GM18520 (cell line): ENCODE measurements at regions not wholly inside any gene's neighbourhood (a gene's known extent, or its start where the extent isn't known, plus 50 kb on each side); places are given as distances from the start of the nearest gene placed in this dataset.

Source experiments
- ATAC-seq: cut with Tn5 transposase; IDR thresholded peaks from one replicate; pipeline ENCODE4 v1.9.1; 2021; ENCODE audit not compliant: unreplicated experiment

DNA sequence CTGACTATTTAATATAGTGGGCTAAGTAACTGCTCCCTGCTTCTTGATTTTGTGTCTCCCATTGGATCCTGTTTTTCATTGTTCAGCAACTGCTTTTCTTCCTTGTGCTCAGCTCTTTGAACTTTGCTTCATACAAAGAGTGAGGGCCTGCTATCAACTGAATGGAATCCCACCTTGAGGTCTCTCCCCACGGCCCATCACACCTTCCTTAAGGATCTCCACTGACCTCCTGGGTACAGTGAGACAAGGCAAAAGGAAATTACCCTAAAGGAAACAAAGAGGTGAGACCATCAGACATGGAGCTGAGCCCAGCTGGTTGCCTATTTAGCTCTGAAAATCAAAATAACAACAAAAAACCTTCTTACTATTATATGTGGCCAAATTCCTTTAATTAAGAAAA, 91.3 kb upstream of the RPL34 start:
- no peak for ATAC-seq

DNA sequence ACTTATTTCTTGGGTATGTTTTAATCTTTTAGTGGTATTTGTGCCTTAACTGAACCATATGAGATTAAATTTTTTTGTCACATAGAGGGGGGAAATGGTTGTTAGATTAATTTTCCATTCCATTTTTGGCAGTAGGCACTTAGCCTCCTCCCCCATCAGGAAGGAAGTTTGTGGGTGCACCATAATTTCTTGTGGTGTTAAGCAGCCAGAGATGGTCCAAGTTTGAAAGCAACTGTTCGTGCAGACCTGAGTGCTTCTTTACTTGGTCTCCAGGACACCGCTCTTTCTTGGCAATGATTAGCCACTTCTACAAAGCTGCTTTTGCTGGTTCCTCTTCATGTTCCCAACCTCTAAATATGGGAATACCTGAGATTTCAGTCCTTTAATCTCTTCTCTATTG, 92.7 kb upstream of the RPL34 start:
- ATAC-seq, result no peak

DNA sequence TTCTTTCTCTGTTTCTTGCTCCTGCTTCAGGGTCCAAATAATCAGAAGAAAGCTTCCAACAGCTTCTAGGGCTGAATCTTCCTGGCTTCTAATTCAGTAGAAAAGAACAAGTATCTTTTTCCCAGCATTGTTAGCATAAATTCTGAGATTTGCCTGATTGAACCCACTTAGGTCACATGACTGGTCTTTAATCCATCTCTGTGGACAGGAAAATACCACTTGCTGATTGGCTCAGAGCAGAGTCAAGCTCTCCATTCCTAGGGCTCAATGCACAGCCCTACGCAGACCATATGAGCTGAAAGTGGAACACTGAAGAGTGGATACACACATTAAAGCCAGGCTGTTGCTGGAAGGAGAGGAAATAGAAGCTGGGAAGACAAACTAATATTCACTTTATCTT, 99.6 kb upstream of the RPL34 start:
- ATAC-seq, result no peak

DNA sequence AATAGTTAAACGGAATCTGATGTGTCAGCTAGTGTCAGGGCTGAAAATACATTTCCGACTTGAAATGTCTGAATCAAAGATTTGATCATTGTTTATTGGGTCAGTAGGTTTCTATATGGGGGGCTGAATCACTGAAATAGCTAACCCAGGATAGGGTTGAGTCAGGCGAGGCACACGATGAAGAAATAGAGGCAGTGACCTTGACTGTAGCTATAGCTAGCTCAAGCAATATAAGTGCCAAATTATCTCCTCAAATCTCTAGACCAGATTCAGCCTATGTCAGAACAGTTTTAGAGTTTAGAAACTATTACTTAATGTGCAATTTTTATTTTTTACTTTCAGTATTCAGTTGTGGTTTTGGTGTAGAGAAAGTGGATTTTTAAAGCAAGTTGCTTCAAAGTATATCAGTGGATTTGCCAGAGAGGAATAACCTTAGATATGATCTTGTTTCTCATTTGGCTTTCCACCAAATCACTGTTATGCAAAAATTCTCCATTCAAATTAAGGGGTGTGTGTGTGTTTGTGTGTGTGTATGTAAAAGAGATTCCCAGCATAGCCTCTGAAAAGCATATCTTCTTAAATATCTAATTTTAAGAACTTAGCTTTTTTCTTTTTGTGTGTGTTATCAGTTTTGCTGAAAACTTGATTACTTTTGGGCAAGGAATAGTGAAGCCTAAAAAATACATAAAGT, 100.3 kb upstream of the RPL34 start:
- no peak for ATAC-seq

DNA sequence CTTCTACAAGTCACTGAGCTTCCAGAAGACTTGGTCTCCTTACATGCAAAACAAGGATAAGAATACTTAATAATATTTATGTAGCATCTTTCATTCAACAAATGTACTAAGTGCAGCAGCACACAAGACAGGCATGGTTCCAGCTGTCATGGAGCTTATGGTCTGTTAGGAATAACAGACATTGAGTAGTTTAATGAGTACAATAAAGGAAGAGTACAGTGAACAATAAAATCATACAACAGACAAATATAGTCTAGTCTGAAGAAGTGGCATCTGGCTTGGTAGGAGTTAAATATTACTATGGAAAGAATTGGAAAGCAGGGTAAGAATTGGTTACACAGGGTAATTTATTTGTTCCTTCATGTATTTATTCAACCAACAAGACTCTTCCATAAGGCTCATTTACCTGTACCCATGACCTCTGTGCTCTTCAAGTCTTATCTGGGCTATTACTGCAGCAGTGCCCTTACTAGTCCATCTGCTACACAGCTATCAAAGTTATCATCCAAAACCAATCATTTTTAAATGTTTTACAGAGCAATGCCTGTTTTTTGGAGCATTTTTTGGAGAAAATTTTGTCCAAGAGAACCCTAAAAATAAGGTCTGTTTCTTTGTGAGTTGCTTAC, 101.1 kb upstream of the RPL34 start:
- no peak for ATAC-seq

DNA sequence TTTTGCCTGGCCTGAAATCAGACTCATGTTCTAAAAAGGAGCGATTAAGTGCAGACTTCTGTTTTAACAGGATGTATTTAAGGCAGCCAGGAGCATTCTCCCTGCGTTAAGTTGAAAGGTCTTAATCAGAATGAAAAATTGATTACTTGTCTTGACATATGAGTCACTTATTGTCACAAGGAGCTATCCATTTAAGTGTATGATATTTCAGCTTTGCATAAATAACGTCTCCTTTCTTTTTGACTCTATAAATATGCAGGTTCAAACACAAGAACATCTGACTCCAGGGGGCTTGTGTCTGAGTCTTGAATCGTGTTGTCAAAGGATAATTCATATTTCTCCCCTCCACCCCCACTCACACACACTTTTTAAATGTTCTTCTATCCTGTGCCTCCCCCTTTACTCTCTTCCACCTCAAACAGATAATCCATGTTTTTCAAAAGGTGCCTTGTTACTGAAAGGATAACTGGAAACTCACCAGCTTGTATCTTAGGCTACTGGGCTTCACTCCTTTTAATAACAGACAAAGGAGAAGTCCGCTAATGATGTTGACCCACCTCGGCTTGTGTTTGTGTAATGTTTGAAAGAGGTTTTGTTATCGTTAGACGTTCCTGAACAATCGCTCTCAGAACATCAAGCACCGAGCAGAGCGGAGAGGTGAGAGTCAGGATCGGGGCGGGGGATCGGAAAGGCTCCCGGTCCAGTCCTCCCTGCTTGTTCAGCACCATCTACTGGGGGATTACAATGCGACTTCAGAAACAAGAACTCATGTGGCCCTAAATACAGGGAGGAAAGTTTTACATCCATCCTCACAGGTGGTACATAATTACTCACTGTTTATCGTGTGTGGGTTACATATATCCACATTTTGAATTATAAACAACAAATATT, 107.5 kb upstream of the RPL34 start:
- no peak for ATAC-seq

DNA sequence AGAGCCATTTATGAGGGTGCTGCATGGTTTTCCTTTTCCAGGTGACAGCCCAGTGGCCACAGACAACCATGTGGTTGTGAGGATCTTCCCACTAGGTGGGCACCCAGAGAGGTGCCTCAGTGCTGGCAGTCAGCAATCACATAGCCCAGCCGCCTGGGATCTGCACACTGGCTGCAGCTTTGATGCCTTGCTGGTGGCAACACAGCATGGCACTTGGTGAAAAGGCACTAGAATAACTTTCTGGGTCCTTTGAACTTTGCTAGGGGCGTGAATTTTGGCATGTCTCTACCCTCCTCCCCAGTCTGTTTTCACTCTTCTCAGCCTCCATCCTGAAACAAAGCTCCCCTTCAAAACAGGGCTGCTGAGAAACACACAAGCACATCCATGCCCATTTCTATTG, 108.8 kb upstream of the RPL34 start:
- no peak for ATAC-seq

DNA sequence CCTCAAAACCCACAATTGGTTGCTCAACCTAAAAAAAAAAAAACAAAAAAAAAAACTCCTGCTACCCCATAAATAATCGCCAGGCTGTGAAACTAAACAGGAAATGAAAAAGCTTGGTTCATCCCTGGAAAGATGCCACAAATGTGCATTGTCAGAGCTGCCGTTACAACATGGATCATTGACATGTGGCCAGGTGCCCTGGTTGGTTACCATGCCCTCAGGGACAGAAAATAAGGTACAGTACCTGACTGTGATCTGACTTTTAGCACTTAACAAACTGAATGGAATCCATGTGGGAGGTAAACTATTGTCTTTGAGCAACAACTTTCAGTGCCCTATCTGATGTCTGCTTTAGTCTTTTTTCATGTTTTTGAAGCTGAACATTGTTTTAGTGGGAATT, 118.0 kb upstream of the RPL34 start:
- no peak for ATAC-seq

DNA sequence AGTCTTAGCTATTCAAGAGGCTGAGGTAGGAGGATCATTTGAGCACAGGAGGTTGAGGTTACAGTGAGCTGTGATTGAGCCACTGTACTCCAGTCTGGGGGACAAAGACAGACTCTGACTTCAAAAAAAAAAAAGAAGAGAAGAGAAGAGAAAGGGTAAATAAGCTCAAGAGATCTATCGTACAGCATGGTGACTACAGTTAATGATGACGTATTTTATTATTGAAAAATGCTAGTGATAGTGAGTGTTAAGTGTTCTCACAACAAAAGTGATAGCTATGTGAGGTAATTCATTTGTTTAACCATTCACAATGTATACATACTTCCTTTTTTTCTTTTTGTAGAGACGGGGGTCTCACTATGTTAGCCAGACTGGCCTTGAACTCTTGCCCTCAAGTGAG, 121.5 kb upstream of the RPL34 start:
- ATAC-seq, result no peak

DNA sequence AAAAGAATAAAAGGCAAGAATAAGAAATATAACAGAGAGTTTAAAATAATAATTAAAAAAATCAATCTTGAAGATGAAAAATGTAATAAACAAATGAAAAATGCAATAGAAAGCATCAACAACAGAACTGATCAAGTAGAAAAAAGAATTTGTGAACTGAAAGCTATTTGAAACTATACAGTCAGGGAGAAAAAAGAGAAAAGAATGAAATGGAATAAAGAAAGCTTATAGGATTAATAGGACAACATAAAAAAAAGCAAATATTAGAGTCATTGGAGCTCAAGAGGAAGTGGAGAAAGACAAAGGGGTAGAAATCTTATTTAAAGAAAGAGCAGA, 126.8 kb upstream of the RPL34 start:
- no peak for ATAC-seq

DNA sequence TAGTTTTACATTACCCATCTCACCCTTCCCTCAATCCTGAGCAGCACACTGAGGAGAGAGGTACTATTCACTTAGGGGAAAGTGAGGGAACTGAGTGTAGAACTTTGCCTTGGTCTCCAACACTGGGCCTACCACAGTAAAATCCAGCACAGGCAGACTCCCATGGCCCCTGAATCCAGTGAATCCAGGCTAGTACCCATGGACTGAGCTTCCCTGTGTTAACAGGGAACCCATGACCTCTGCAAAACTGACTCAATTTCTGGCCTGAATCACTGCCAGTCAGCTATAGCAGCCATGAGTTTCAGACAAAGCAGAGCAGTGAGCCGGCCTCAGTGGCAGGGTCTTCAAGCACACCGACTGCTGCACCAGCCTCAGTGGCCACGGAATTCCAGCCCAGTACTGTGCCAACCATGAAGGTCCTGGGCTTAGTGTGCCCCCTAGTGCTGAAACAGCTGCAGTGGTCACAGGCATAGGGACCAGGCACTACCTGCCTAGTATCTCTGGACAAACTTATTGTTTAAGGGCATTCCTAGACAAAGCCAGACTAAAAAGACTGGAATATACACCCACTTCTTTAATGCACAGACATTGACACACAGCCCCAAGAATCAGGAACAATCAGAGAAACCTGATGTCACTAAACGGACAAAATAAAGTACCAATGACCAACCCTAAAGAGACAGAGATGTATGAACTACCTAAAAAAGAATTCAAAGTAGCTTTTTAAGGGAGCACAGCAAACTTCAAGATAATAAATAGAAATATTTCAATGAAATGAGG, 127.4 kb upstream of the RPL34 start:
- no peak for ATAC-seq

DNA sequence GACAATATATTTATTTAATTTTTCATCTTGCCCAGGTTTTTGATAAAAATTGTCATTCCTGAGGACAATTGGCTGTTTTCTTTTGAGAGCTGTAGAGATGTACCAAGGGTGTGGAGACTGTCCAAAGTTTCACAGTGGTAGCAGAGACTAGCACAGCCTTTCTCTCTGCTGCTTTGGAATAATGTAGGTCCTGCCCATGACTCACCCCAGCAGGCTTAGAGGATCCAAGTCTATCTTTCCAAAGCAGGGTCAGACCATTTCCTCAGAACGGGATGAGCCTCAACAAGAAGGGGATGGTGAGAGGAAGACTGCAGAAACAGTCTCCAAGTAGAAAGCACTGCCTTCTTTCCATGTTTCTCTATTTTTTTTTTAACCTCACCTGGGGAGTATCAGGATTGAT, 131.5 kb upstream of the RPL34 start:
- ATAC-seq, result no peak

DNA sequence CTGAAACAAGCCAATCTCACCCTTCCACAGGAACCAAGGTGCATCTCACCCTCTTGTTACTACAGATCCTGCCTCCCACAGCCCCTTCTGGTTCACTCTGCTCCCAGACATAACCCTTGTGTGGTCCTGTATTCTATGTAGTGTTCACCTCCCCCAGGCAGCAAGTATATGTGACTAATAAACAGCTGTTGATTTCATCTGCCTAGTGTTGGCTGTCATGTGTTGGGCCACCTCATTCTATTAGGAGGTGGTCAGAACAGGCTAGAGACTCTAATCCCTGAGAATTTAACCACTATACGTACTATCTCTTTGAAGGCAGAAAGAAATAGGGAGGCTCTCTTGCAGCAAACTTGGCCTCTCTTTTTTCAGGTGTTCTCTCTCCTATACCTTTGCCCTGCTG, 134.3 kb upstream of the RPL34 start:
- no peak for ATAC-seq

DNA sequence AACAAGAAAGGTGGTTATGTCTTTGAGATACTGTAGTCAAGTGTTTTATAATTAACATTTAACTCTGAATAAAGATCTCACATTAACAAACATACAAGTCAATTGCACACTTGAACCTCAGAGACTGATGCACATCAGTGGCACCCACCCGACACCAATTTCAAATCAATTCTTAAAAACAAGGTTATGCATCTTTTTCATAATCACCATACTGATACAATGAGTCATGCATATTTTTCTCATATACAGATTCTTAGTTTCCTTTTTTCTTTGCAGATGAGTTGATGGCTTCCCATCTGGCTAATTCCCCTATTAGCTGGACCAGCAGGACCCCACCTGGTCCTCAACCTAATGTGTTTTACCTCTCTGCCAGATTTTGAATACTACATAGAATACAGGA, 136.2 kb upstream of the RPL34 start:
- ATAC-seq, result no peak

DNA sequence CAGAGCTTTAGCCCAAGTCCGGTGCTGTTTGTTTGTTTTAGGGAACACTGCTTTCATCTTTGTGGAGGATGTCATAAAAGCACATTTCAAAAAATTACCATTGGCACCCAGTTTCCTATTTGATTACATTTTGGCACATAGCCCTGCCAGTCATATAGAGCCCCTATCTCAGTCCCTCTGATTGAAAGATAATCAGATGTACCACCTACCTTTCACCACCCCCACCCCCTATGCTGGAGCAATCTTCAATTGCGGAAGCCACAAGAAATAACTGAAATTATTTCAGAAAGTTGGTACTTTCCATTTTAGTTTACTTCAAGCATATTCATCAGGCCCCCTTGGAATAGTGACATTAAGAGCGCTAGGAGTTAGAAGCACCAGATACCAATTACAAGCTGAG, 136.7 kb upstream of the RPL34 start:
- ATAC-seq, result no peak

DNA sequence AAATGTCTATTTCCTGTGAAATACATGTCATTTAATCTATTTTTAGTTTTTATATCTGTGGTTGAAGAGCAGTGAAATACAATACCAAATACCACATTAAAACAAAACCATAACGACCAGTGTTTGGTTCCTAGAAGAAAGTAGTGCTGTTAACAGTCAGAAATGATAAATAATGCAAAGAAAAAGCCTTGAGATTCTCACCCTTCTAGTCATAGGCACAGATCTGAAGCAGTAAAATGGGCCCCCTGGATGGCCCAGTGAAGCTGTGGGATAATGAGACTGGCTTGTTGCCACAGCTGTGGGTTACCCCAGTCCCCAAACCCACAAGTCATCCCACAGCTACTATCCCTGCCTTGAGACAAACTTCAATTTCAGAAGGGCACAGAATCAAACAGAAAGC, 137.3 kb upstream of the RPL34 start:
- ATAC-seq, result no peak

DNA sequence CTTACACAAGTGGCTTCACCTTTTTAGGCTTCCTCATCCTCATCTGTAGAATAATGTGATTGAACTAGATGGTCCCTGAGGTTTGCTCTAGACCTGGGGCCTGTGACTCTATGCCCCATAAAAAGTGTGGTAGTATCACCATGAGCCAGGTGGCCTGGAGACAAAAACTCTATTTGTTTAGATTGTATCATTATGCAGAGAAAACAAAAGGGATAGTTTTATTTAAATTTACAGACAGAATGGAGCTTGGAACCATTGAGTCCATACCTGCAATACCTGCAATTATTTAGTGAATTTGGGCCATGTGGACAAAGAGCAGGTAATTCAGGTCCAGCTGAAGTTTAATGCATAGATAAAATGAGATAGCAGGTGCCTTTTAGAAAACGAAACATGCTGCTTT, 139.5 kb upstream of the RPL34 start:
- no peak for ATAC-seq

DNA sequence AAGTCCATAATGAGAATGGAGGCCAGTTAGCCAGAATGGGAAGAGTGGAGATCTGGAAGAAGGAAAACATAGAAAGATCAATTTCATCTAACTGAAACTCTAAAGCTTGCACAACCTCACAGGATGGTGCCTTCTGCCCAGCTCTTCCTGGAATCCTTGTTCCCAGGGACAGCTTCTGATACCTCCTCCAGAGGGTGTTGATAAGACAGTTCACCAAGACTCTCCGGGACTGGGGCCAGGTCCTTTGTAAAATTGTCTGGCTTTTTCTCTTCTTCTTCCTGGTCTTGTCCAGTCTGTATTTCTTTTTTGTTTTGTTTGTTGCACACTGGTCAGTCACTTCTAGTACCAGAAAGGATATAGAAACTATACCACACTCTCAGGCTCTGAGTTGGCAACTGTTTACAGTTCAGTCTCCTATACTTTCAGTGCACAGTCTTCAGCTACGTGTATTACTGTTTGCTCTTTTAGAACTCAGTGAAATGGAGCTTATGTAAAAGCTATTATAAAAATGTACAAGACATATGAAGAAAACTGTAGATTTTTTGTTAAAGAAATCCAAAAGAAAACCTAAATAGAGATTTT, 142.8 kb upstream of the RPL34 start:
- ATAC-seq, result no peak

DNA sequence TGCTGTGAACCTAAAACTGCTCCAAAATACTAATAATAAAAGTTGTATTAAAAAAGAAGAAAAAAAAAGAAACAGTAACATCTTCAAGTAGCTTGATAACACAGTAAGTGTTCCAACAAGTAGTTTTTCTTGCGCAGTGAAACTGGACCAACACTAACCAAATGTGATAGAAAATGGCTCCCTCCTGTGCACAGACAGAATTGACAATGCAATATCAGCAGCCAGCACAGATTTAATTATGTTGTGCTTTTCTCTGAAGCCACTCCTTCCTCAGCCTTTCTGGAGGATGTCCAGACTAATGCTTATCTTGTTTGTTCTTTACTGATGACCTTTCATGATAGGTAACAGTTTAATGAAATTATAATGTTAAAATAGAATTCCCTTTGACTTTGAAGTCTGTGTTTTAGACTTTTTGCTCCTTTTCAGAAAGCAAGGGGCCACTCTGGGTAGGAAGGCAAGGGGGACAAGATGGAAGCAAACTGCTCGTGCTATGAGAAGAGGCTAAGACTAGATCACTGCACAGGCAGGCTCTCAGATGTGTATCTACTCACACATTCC, 147.1 kb upstream of the RPL34 start:
- ATAC-seq, result no peak

DNA sequence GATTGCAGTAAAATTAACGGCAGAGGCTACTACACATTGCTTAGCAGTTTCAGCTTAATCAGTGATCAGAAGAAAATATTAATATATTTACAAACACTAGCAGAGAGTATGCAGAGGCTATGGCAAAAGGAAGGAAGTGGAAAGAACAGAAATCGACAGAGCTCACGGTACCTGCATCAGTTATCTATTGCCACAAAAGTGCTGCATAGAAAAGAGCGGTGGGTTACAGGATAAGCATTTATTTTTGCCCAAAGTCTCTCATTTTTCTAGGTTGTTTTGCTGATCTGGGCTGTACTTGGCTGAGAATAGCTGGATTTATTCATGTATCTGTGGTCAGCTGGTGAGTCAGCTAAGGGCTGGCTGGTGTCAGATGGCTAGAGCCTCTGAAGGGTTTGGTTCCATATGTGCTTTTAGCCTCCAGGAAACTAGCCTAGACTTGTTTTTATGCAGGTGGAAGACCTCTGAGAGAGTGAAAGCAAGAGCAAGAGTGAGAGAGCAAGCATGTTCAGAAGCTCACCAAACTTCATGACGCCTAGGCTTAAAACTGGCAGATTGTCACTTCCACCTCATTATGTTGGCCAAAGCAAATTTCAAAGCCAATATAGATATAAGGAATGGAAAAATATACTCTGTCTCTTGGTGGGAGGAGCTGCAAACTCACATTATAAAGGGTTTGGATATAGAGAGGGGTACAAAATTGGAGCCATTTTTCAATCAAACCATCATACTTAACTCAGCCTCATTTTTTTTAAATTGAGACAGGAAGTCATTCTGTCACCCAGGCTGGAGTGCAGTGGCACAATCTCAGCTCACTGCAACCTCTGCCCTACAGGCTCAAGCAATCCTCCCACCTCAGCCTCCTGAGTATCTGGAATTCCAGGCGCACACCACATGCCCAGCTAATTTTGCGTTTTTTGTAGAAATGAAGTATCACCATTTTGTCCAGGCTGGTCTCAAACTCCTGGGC, 153.2 kb upstream of the RPL34 start:
- peak; percentile 98 for ATAC-seq
